ENCODE measurements at regions not wholly inside any gene's neighbourhood (a gene's known extent, or its start where the extent isn't known, plus 50 kb on each side); places are given as distances from the start of the nearest gene placed in this dataset.
A peak's percentile ranks its signal among the peaks of the same experiment; 100 is the strongest.

DNA sequence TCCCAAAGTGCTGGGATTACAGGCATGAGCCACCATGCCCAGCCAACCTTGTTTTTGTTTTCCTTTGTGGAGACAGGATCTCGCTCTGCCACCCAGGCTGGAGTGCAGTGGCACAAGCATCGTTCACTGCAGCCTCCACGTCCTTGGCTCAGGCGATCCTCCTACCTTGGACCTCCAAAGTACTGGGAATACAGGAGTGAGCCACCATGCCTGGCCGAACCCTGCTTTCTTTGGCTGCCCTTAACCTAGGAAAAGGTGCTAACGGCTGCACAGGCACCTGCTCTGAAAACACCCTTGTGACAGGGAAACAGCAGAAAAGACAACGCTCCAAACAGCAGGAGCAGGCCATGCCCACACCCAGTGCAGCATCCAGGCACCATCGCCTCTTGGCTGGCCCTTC is 71.9 kb downstream of the OAT start:
- no peak overlapping the region for H3K4me3 ChIP-seq (ENCODE audit: low read length)
- DNase-seq (ENCODE audit: low read depth, low spot score), result no peak

DNA sequence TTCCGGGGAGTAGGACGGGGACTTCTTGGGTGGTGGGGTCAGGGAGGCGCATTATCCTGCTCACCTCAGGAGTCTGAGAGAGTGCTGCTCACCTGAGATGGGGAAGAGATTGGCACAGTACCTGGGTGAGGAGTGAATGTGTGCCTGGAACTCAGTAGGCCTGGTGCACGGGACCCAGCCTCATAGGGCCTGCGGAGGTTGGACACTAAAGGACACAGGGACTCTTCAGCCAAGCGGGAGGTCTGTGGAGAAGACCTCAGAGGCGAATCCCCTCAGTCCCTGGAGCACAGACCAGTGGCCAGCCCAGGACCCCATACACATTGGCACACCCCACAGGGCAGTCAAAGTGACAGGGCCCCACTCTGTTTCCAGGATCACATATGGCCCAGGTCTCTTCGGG is 73.2 kb downstream of the OAT start:
- DNase-seq (ENCODE audit: low read depth, low spot score), result no peak
- H3K4me3 ChIP-seq (ENCODE audit: low read length), result no peak overlapping the region

DNA sequence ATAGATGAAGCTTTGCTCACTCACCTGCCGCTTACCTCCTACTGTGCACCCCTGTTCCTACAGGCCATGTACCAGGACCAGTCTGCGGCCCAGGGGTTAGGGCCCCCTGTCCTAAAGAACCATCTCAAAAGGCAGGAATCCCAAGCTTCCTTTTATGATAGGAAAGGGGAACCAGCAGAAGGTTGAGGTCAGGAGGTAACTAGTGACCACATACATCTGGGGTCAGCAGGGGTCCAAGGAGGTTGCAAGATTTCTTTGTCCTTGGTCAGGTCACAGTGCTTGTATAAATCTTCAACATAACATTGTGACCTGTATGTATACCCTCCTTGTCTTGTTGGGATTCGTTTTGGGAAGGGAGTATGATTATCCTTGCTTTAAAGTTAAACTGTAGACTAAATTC is 73.8 kb downstream of the OAT start:
- no peak overlapping the region for H3K4me3 ChIP-seq (ENCODE audit: low read length)
- no peak for DNase-seq (ENCODE audit: low read depth, low spot score)

DNA sequence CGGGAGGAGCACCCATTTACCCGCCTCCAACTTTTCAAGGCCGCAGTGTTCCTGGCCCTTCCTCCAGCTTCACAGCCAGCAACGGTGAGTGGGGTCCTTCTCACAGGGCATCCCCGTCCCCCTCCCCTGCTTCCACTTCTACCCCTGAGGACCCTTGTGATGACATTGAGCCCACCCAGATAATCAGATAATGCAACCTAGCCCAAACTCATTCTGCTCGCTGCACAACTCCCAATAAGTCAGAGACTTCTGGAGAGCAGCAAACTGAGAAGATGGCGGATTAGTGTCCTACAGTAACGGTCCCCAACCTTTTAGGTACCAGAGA is 74.5 kb downstream of the OAT start:
- no peak overlapping the region for H3K4me3 ChIP-seq (ENCODE audit: low read length)
- DNase-seq (ENCODE audit: low read depth, low spot score), result no peak

DNA sequence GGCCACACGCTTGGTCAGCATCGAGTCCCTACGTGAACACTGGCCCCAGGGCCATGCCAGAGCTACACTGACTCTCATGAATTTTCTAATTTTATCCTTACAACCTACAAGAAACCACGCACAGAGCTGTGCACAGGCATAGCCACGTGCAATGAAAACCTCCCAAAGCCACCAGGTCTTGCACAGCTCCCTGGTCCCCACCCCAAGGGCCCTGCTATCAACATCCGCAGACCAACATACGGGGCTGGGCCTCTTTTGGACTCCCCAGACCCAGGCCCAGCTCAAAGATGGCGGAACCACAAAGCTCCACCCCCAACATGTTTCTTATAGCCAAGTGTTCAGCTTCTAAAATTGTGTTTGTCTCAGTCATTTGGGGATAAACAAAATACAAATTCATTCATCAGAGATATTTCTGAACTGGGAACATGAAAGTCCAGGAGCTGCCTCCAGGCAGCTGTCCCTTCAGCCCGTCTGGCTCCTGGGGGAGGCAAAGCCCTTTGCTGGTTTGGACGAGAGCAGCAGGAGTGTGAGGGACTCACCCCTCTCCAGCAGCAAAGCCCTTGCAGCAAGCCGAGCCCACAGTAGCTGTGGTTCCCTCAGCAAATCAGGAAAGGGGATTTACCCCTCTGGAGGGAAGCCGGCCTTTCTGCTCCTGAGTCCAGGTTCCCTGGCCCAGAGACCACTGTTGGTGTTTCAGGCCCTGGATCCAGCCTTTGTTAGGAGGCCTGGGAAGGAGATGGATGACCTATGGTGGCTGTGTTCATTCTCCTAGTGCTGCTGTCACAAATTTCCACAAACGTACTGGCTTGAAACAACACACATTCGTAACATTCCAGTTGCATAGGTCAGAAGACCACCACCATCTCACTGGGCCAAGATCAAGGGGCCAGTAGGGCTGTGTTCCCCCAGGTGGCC is 75.1 kb downstream of the OAT start:
- H3K4me3 ChIP-seq (ENCODE audit: low read length), result no peak overlapping the region
- no peak for DNase-seq (ENCODE audit: low read depth, low spot score)

DNA sequence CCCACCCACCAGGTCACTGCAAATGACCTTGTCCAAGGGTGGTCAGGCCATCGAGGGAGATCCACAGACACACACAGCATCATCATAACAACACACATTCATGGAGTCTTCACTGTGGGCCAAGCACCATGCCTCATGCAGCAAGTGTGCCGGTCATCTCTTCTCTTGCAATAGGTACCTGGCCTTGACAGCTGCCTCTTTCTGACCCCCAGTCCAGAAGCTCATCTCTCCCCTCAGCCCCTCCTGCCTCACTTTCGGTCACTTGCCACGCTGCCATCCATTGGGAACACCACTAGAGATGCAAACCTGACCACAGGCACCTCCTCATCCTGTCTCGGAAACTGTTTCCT is 75.9 kb downstream of the OAT start:
- no peak for DNase-seq (ENCODE audit: low read depth, low spot score)
- H3K4me3 ChIP-seq (ENCODE audit: low read length), result no peak overlapping the region

DNA sequence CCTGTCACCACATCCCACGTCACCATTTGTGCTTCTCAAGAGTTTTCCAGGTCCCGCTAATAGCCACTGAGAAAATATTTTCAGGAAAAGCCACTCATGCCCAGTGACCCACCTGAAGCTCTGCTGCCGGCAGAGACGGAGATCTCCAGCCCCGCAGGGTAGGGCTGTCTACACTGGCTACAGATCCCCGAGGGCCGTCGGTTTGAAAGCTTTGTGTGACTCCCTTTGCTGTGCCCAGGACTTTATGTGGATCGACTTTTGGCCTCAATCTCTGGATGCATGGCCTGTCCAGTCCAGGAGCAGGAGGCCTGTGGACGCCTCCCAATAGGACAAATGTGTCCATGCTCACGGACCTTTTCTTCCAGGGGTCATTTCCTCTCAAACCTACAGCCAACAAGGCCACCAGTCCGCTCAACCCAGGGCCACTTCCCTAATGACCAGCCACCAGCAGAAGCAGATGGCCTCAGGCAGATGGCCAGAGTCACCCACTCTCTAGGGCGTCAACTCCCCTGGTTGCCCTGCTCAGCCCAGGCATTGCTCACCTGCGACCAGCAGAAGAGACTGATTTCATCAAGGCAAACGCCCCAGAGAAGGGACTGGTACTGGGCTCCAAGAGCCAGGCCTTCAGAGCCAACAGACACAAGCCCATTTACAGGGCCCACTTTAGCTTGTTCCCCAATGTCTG is 76.4 kb downstream of the OAT start:
- H3K4me3 ChIP-seq (ENCODE audit: low read length), result no peak overlapping the region
- DNase-seq (ENCODE audit: low read depth, low spot score), result no peak

DNA sequence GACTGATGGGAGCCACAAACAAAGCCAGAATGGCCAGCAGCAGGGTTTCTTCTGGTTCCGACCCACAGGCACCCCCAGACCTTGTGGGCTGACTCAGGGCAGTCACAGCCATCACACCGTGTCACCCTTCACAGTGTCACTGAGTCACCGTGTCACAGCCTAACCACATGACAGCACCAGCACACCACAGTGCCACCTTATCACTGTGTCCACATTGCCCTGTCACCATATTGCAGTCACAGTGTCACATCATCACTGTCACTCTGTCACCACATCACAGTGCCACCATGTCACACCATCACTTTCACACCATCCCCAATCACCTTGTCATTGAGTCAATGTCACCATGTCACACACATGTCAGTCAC is 77.0 kb downstream of the OAT start:
- no peak overlapping the region for H3K4me3 ChIP-seq (ENCODE audit: low read length)
- DNase-seq (ENCODE audit: low read depth, low spot score), result peak; percentile 65

DNA sequence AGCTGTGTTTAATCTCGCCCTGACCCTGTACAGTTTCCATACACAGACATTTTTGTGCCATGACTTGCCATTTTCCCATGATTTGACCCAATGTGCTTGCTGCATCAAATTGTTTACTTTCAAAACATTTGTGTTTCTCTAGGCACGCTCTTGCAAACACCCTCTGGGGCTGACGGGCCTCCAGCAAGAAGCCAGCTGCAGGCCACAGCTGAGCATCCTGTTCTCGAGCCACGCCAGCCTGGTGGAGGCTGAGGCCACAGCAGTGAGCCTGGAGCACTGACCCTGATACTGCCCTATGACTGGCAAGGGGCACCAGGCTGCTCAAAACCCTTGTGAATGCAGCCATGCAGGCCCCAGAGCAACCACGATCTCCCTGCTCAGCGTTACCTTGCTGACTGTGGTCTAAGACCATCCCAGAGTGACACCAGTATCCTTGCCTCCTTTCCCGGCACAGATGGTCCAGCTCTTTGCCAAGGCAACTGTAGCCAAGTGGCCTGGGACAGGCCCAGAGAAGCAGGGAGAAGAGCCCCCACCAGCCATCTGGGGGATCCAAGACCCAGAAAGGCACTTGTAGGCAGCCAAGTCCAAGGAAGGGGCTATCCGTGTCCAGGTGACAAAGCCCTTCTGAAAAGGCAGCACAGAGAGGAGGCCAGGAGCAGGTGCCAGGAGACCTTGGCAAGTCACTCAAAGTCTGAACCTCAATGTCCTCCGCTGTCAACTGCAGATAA is 78.5 kb downstream of the OAT start:
- no peak for DNase-seq (ENCODE audit: low read depth, low spot score)
- no peak overlapping the region for H3K4me3 ChIP-seq (ENCODE audit: low read length)

DNA sequence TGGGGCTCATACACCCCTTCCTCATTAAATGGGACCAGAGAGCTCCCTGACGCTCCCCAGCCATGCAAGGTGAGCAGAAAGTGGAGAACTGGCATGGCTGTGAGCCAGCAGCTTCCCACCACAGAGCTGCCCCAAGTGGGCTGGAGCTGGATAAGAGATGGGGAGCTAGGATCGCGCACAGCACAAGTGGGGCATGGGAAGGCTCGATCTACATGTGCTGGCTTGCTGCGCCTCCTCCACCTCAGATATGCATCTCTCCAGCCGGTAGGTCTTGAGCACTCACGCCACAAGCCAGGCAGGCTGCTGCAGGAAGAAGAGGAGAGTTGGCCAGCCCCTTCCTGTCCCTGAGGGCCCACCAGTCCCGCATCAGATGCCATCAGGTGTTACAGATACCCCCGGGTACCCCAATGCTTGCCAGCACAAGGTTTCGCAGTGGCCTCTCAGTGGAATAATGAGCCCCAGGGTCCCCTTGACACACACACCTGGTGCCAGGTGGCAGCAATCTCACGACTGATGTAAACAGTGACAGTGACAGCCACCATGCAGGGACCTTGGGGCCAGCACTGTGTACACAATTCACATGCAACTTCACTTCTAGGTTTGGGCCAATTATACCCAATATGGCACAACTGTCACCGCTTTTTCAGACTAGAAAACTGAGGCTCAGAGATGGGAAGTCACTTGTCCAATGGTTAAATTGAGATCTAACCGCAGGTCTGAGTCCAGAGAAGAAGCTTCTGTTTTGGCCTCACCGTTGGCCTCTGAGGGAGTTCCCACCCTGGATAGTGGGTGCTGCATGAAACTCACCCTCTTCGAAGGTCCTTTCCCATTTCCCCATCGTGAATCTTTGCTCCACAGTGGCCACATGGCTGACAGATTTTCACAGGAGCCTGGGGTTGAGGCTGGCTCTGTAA is 79.3 kb downstream of the OAT start:
- H3K4me3 ChIP-seq (ENCODE audit: low read length), result no peak overlapping the region
- DNase-seq (ENCODE audit: low read depth, low spot score), result no peak

DNA sequence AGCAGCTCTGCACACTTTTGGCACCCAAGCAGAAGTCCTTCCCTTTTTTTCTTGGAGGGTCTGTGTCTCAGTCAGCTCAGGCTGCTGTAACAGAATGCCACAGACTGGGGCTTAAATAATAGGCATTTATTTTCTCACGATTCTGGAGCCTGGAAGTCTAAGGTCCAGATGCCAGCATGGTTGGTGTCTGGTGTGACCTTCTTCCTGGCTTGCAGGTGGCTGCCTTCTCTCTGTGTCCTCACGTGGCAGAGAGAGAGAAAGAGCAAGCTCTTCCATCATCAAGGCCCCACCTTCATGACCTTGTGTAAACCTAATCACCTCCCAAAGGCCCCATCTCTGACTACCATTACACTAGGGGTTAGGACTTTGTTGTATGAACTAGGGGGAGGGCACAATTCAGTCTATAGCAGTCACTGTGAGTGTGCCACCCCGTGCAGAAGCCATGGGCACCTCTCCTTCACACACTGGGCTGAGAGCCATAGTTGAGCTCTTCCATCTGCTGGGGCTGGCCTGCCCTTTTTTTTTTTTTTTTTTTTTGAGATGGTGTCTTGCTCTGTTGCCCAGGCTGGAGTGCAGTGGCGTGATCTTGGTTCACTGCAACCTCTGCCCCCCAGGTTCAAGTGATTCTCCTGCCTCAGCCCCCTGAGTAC is 80.3 kb downstream of the OAT start:
- H3K4me3 ChIP-seq (ENCODE audit: low read length), result no peak overlapping the region
- DNase-seq (ENCODE audit: low read depth, low spot score), result no peak

DNA sequence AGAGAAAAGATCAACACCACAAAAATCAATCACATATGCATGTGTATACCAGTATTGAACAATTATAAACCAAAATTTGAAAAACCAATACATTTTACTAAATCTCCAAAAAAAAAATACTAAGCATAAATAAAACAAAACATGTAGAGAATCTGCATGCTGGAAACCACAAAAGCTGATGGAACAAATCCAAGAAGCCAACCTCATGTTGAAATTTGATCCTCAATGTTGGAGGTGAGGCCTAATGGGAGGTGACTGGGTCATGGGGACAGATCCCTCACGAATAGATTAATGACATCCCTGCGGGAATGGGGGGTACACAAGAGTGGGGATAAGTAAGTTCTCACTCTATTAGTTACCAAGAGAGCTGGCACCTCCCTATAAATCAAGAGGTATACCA is 82.5 kb downstream of the OAT start:
- no peak for DNase-seq (ENCODE audit: low read depth, low spot score)
- no peak overlapping the region for H3K4me3 ChIP-seq (ENCODE audit: low read length)

DNA sequence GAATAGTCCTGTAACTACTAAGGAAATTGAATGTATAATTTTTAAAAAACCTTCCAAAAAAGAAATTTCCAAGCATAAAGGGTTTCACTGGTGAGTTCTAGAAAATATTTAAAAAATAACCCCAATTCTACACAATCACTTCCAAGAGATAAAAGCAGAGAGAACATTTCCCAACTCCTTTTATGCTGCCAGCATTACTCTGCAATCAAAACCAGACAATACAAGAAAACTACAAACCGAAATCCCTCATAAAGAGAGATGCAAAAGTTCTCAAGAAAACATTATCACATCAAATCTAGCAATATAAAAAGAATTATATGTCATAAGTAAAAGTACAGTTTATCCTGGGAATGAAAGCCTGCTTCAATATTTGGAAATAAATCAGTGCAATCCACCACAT is 84.8 kb downstream of the OAT start:
- H3K4me3 ChIP-seq (ENCODE audit: low read length), result no peak overlapping the region
- DNase-seq (ENCODE audit: low read depth, low spot score), result no peak

DNA sequence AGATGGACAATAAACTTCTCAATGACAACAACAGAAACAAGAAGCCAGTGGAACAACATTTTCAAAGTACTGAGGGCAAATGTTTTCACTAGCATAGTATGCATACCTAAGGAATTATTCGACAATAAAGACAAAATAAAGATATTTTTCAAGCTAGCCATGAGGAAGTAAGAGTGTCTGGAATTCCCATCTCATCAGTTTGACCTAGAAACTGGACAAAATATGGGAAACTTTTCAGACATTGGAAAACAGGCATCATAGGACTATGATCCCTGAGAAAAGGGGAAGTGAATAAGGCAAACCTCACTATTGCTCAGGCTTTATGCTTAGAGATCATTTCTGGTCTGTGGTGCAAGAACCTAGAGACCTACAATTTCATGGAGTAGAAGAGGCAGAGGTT is 86.3 kb downstream of the OAT start:
- no peak overlapping the region for H3K4me3 ChIP-seq (ENCODE audit: low read length)

DNA sequence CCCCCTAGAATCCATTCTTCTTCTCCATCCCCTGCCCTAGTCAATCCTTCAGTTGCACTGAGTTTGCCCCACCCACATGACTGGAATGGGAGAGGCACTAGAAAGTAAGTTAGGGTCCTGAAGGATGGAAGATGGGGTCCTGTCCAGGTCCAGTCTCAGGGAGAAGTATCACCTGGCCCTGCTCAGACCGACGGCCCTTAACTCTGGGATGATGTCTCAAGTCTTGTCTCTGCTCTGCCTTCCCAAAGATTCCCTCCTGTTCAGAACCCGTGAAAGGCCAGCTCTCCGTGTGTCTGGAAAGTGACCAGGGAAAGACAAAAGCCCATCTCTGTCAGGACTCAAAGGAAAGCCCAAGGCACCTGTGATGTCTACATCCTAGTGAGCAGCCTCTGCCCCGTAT is 88.8 kb downstream of the OAT start:
- DNase-seq (ENCODE audit: low read depth, low spot score), result no peak
- H3K4me3 ChIP-seq (ENCODE audit: low read length), result no peak overlapping the region

More for the DNA sequence above, 86.3 kb downstream of the OAT start:
- no peak for DNase-seq (ENCODE audit: low read depth, low spot score)

DNA sequence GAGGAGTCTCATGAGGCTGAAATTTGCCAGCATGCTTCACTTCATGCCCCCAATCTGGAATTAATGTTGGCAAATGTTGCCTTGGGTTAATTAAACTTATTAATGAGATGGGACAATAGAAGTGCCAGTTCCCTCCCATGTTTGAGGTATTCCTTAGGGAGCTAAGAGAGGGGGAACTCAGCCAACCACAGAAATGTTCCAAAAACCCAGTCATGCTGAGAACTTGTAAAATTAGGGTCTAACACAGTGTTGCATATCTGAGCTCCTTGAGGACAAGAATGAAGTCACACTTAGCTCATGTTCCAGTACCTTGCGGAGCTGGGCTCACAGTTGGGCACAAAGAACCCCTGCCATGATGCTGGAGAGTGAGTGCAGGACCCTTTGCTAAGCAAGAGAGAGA is 89.4 kb downstream of the OAT start:
- no peak for DNase-seq (ENCODE audit: low read depth, low spot score)
- no peak overlapping the region for H3K4me3 ChIP-seq (ENCODE audit: low read length)

DNA sequence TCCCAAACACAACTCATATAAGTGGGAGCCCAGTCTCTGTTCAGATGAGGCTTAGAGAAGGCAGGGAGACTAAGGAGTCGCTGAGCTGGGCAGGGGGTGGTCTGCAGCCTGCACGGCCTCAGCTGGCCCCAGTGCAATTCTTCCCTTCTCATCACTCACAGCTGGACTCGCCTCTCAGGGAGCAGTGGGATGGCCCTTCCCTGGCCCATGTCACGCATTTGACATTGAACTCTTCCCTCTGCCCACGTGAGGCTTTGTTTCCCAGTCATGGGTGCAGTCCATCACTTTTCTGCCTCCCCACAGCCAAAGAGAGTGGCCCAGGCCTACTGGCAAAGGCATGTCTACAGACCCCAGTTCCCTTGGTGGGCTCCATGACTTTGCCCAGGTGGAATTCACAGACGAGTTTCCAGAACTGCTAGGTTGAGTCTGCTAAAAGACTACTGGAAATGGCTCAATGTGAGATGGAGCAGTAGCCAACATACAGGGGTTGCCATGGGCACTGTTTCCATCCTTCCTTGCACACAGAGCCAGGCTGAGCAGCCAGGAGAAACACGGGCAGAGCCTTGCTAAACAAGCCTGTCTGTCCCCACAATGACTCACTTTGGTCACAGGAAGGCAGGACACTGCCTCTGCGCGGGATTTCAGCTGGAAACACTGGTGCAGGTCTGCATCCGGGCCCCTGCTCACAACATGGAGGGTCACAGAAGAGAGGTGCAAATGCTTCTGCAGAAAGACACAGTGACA is 90.1 kb downstream of the OAT start:
- DNase-seq (ENCODE audit: low read depth, low spot score), result no peak
- no peak overlapping the region for H3K4me3 ChIP-seq (ENCODE audit: low read length)

DNA sequence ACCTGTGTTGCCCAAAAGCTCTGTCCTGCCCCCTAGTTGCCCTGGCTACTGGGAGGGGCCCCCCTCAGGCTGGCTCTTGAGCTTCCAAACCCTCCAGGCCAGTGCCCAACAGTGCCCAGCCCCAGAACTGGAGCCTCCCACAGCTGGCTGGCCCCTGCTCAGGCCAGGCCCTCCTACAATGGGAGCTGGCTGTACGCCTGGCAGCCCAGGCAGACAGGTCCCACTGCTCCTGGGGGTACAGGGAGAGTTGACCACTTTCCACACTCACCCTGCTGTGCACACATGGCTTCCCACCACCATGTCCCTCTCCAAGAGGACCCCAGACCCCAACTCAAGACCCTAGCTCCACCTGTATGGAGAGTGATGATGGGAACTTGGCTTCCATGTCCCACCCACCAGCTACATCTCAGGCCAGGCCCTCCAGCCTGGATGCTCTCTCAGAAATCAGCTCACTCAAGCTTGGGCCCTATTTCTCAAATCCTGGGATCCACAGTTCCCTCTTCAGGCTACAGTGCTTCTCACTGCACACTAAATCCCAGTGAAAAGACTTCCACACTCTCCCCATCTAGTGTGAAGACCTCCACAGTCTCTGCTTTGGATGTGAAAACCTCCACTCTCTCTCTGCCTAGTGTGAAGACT is 92.6 kb downstream of the OAT start:
- no peak overlapping the region for H3K4me3 ChIP-seq (ENCODE audit: low read length)
- no peak for DNase-seq (ENCODE audit: low read depth, low spot score)

Data from Jurkat, Clone E6-1 (cell line).